ENCODE measurements at regions not wholly inside any gene's neighbourhood (a gene's known extent, or its start where the extent isn't known, plus 50 kb on each side); places are given as distances from the start of the nearest gene placed in this dataset.

- no peak overlapping the region for H3K4me2 ChIP-seq (ENCODE audit: insufficient read depth, low read length)
These were observed 78.6 kb upstream of the CLMP start for GRCh38 chr11:123273616-123274015.

GRCh38 chr11:123272565-123272964 is 77.5 kb upstream of the CLMP start:
- Histone ChIP-seq H3K4me1 (ENCODE audit: insufficient read depth, low read length) (no peaks in the 10 kb centered on the region), H2AFZ (ENCODE audit: low read length) (no peak overlapping the region), H3K4me2 (ENCODE audit: insufficient read depth, low read length) (no peak overlapping the region), H3K27ac (ENCODE audit: low read depth, low read length) (no peak overlapping the region), H4K20me1 (ENCODE audit: insufficient read depth, low read length) (no peaks in the 10 kb centered on the region), H3K79me2 (ENCODE audit: insufficient read depth, low read length) (no peaks in the 10 kb centered on the region), H3K36me3 (ENCODE audit: insufficient read depth, low read length) (no peaks in the 10 kb centered on the region), H3K27me3 (ENCODE audit: insufficient read depth, low read length) (peaks cover 14% of the 10 kb centered on the region), H3K4me3 (ENCODE audit: insufficient read depth, low read length) (no peak overlapping the region), H3K9me3 (ENCODE audit: low read depth, low read length) (no peaks in the 10 kb centered on the region)
- no peak for TF ChIP-seq CTCF (IDR thresholded peaks at IDR 0.05; ENCODE audit: extremely low read depth, low read depth, low read length)
- DNase-seq (ENCODE audit: insufficient read length, low spot score, missing footprints) = no peak

More at GRCh38 chr11:123273616-123274015, 78.6 kb upstream of the CLMP start:
- no peak for TF ChIP-seq CTCF (IDR thresholded peaks at IDR 0.05; ENCODE audit: extremely low read depth, low read depth, low read length)
- Histone ChIP-seq H3K4me1 (ENCODE audit: insufficient read depth, low read length) (no peaks in the 10 kb centered on the region), H3K79me2 (ENCODE audit: insufficient read depth, low read length) (no peaks in the 10 kb centered on the region), H3K27me3 (ENCODE audit: insufficient read depth, low read length) (peaks cover 11% of the 10 kb centered on the region), H4K20me1 (ENCODE audit: insufficient read depth, low read length) (no peaks in the 10 kb centered on the region), H3K9me3 (ENCODE audit: low read depth, low read length) (no peaks in the 10 kb centered on the region), H3K27ac (ENCODE audit: low read depth, low read length) (no peak overlapping the region), H3K4me3 (ENCODE audit: insufficient read depth, low read length) (no peak overlapping the region), H3K36me3 (ENCODE audit: insufficient read depth, low read length) (no peaks in the 10 kb centered on the region), H2AFZ (ENCODE audit: low read length) (no peak overlapping the region)
- DNase-seq (ENCODE audit: insufficient read length, low spot score, missing footprints) = no peak

GRCh38 chr11:123268156-123268555 is 73.1 kb upstream of the CLMP start:
- Histone ChIP-seq H3K9me3 (ENCODE audit: low read depth, low read length) (no peaks in the 10 kb centered on the region), H3K79me2 (ENCODE audit: insufficient read depth, low read length) (no peaks in the 10 kb centered on the region), H4K20me1 (ENCODE audit: insufficient read depth, low read length) (no peaks in the 10 kb centered on the region), H3K27ac (ENCODE audit: low read depth, low read length) (no peak overlapping the region), H3K36me3 (ENCODE audit: insufficient read depth, low read length) (no peaks in the 10 kb centered on the region), H2AFZ (ENCODE audit: low read length) (no peak overlapping the region), H3K4me2 (ENCODE audit: insufficient read depth, low read length) (peak overlapping the region; percentile 35), H3K4me3 (ENCODE audit: insufficient read depth, low read length) (peak overlapping the region; percentile 12), H3K27me3 (ENCODE audit: insufficient read depth, low read length) (peaks cover 14% of the 10 kb centered on the region), H3K4me1 (ENCODE audit: insufficient read depth, low read length) (peaks cover 9% of the 10 kb centered on the region)
- no peak for TF ChIP-seq CTCF (IDR thresholded peaks at IDR 0.05; ENCODE audit: extremely low read depth, low read depth, low read length)
- DNase-seq (ENCODE audit: insufficient read length, low spot score, missing footprints) = no peak

- Histone ChIP-seq H3K4me2 (ENCODE audit: insufficient read depth, low read length) (no peak overlapping the region), H3K79me2 (ENCODE audit: insufficient read depth, low read length) (no peaks in the 10 kb centered on the region), H3K27ac (ENCODE audit: low read depth, low read length) (no peak overlapping the region), H3K36me3 (ENCODE audit: insufficient read depth, low read length) (no peaks in the 10 kb centered on the region), H3K9me3 (ENCODE audit: low read depth, low read length) (no peaks in the 10 kb centered on the region), H3K4me3 (ENCODE audit: insufficient read depth, low read length) (no peak overlapping the region), H3K4me1 (ENCODE audit: insufficient read depth, low read length) (peaks cover 14% of the 10 kb centered on the region), H2AFZ (ENCODE audit: low read length) (no peak overlapping the region), H3K27me3 (ENCODE audit: insufficient read depth, low read length) (peaks cover 17% of the 10 kb centered on the region), H4K20me1 (ENCODE audit: insufficient read depth, low read length) (no peaks in the 10 kb centered on the region)
- DNase-seq (ENCODE audit: insufficient read length, low spot score, missing footprints) = no peak
- no peak for TF ChIP-seq CTCF (IDR thresholded peaks at IDR 0.05; ENCODE audit: extremely low read depth, low read depth, low read length)
These were observed 70.9 kb upstream of the CLMP start for GRCh38 chr11:123265951-123266350.
